ENCODE measurements at regions not wholly inside any gene's neighbourhood (a gene's known extent, or its start where the extent isn't known, plus 50 kb on each side); places are given as distances from the start of the nearest gene placed in this dataset.

DNA sequence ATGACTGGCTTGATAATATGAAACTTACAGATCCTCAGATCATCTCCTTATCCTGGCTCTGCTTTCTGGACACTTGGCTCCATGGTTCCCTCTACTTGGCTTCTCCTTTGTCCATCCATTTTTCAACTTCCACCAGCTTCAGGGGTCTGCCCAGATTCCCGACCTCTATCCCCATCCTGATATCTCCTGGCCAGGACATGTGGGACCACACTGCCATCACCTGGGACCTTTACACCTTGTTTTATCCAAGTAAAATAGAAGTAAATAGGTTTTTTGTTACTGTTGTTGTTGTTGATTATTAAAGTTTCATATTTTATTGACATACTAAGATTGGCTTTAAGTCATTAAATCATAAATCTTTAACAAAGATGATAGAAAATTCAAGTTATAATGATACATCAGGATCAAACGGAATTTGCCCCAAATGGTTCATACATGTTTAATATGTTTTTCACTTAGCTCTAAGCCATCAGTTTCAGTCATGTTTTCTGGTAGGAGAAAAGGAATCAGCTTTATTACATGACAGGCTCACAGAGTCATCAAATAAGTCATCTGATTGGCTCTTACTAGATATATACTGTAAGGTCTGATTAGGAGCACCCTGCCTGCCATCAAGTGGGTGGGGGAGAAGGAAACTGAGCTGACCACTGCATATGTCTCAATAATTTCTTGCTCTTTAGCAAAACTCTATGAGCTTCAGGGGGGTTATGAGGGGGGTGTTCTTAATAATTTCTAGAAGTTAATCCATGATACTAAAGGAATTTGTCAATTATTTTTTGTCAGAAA lies 111.5 kb upstream of the AHR start:
- TF ChIP-seq, protein P1, sequence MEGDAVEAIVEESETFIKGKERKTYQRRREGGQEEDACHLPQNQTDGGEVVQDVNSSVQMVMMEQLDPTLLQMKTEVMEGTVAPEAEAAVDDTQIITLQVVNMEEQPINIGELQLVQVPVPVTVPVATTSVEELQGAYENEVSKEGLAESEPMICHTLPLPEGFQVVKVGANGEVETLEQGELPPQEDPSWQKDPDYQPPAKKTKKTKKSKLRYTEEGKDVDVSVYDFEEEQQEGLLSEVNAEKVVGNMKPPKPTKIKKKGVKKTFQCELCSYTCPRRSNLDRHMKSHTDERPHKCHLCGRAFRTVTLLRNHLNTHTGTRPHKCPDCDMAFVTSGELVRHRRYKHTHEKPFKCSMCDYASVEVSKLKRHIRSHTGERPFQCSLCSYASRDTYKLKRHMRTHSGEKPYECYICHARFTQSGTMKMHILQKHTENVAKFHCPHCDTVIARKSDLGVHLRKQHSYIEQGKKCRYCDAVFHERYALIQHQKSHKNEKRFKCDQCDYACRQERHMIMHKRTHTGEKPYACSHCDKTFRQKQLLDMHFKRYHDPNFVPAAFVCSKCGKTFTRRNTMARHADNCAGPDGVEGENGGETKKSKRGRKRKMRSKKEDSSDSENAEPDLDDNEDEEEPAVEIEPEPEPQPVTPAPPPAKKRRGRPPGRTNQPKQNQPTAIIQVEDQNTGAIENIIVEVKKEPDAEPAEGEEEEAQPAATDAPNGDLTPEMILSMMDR (IDR thresholded peaks at IDR 0.05; ENCODE audit: poor library complexity, severe bottlenecking) = no peak
- no peak for TF ChIP-seq MXI1 (conservative IDR thresholded peaks at IDR 0.05; ENCODE audit: poor library complexity, severe bottlenecking)
- TF ChIP-seq EP300 (conservative IDR thresholded peaks at IDR 0.05; ENCODE audit: poor library complexity, severe bottlenecking) = no peak
- no peak for TF ChIP-seq SMC3 (conservative IDR thresholded peaks at IDR 0.05; ENCODE audit: poor library complexity)
- no peak for TF ChIP-seq TAF1 (IDR thresholded peaks at IDR 0.05; ENCODE audit: low read depth)

Measured in neural cell (in vitro differentiated cells).